AG09319 (cell line): ENCODE measurements at regions not wholly inside any gene's neighbourhood (a gene's known extent, or its start where the extent isn't known, plus 50 kb on each side); places are given as distances from the start of the nearest gene placed in this dataset.

Experiments
- DNase-seq: peaks from one replicate; pipeline ENCODE4 v3.0.0-alpha.2; 2010; ENCODE audit warnings: low read depth; ENCODE audit errors: extremely low read depth
- CTCF ChIP-seq: IDR thresholded peaks from 2 replicates; pipeline ENCODE4 v1.5.1; 2011; ENCODE audit warnings: low read depth, mild to moderate bottlenecking, inconsistent platforms, low read length, moderate library complexity

DNA sequence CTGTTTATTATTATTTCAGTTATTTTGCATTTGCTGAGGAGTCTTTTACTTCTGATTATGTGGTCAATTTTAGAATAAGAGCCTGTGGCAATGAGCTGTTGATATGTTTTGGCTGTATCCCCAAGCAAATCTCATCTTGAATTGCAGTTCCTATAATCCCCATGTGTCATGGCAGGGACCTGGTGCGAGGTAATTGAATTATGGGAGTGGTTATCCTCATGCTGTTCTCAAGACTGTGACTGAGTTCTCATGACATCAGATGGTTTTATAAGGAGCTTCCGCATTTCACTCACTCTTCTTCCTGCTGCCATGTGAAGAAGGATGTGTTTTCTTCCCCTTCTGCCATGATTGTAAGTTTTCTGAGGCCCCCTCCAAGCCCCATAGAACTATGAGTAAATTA is 114.9 kb upstream of the SLCO6A1 start:
- DNase-seq, result no peak
- no peak for TF ChIP-seq CTCF

DNA sequence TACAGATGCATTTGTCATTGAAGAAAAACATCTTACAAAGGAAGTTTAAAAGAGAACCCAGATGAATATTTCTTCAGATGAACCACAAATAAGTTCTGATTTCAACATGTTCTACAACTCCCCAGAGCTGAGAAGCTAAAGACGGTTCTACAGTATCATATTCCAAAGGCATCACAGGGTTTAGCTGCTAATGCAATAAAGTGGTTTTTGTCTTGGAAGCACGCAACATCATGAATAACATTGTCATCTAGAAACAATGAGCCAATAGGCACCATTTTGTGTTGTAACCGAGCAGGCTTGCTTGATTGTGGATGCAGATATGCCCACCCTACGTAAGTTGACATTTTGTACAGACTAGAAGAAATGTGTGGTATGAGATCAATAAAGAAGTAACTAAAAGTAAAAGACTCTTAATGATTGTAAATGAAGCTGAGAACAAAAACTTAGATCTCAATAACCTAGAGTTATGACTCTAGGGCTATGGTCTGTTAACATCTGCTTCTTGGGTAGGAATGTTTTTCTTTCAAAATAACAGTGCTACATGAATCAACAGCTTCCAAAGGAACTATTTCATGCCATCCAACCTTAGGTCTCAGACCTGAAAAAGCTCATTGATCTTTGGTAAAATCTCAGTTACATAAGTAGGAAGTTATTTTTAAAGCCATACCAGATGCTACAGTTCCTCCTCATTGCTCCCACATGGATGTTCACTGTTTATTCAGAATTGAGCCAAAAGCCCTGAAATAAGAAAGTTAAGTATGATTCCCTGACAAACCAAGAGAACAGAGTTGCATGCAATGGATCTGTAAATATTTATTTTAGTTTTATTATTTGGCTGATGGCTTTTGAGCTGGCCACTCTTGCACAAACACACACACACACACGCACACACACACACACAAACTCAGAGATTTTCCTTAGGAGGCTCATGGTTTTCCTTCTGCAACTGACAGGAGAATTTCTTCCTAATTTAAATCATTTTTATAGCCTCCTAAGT is 118.7 kb upstream of the SLCO6A1 start:
- TF ChIP-seq CTCF, result no peak
- peak; percentile 46 for DNase-seq

GRCh38 chr5:102622262-102622661 is 123.5 kb upstream of the SLCO6A1 start:
- DNase-seq, result no peak
- TF ChIP-seq CTCF, result no peak

GRCh38 chr5:102623329-102624065 is 124.7 kb upstream of the SLCO6A1 start:
- TF ChIP-seq CTCF, result no peak
- no peak for DNase-seq

- no peak for DNase-seq
- TF ChIP-seq CTCF, result no peak
These were observed 125.6 kb upstream of the SLCO6A1 start for GRCh38 chr5:102624405-102624804.

DNA sequence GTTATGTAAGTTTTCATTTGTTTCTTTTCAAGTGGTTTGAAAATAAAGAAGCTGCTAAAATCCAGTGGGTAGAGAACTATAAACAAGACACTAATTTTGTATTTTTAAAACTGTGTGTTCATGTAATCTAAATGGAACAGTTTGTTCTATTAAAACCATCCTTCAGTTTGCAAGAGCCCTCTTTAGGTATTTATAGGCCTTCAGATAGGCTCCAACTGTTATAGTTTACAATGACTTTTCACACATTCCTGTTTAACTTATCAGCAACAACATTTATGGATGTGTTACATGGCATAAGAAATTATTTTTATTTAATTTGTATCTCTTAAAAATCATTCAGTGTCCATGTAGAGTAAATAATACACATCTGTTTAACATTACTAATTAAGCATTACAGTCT is 126.7 kb upstream of the SLCO6A1 start:
- DNase-seq, result no peak
- no peak for TF ChIP-seq CTCF

DNA sequence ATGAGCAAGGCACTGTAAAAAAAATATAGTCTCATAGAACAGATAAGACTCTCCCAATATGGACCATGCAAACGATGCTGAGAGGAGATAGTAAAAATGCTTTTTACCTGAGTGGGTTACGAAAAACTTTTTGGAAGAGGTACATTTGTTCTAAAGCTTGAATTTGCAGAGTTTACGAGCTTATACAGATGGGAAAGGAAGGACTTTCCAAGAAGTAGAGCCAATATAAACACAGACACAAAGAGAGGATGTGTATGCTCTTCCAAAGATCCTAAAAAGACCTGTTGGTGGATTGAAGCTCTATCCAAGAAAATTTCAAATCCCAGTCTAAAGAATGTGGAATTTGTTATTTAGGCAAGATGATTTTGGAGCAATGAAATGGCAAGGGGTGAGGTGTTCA is 127.1 kb upstream of the SLCO6A1 start:
- TF ChIP-seq CTCF, result no peak
- DNase-seq, result no peak
